Prostate gland (tissue), 2 donors: ENCODE measurements at regions not wholly inside any gene's neighbourhood (a gene's known extent, or its start where the extent isn't known, plus 50 kb on each side); places are given as distances from the start of the nearest gene placed in this dataset.

Source experiments
- DNase-seq: peaks from one replicate; pipeline ENCODE4 v3.0.0-alpha.2; 2019; ENCODE audit warnings: low spot score
- H3K27ac ChIP-seq, 2 donors: fragments of 200-600 bp; sonication (generic); 2 replicates each; pipeline ENCODE4 v1.5.1; 2017 to 2019
- H3K27me3 ChIP-seq: fragments of 200-600 bp; sonication (generic); replicated peaks from 2 replicates; pipeline ENCODE4 v1.5.1; 2019; ENCODE audit not compliant: insufficient read depth
- H3K36me3 ChIP-seq, 2 donors: fragments of 200-600 bp; sonication (generic); 1 replicate in 1 of 2; 2 replicates in 1 of 2; pipeline versions ENCODE4 v1.5.1 to v1.8.1; 2017 to 2019
- H3K4me1 ChIP-seq: fragments of 200-600 bp; sonication (generic); replicated peaks from 2 replicates; pipeline ENCODE4 v1.5.1; 2019
- H3K4me3 ChIP-seq, 2 donors: fragments of 200-600 bp; sonication (generic); 2 replicates each; pipeline ENCODE4 v1.5.1; 2017 to 2019
- H3K9me3 ChIP-seq: fragments of 200-600 bp; sonication (generic); 2 replicates; pipeline ENCODE4 v1.5.1; 2017
- CTCF ChIP-seq, 4 experiments: fragments of 200-600 bp in 2 of 4; fragments of 450-650 bp in 2 of 4; sonication (generic) in 2 of 4; IDR thresholded peaks; 1 replicate in 3 of 4; 2 replicates in 1 of 4; pipeline ENCODE4 v1.5.1; 2016 to 2019; ENCODE audit warnings: antibody characterized with exemption in 4 of 4, mild to moderate bottlenecking in 2 of 4, moderate library complexity in 2 of 4
- POLR2A ChIP-seq: fragments of 450-650 bp; IDR thresholded peaks from one replicate; pipeline ENCODE4 v1.6.1; 2016; ENCODE audit warnings: antibody characterized with exemption, mild to moderate bottlenecking
- POLR2AphosphoS5 ChIP-seq: sonication (generic); formaldehyde crosslinking; IDR thresholded peaks from one replicate; pipeline ENCODE4 v1.6.1; 2017; ENCODE audit warnings: antibody characterized with exemption
- WGBS: methylation state at CpG from one replicate; pipeline ENCODE4 v1.1.5; 2018; 5-methylcytosine and 5-hydroxymethylcytosine counted together
- intact Hi-C: fragments of 100-400 bp; cut with DNase I; formaldehyde crosslinking; loops from one replicate; pipeline ENCODE4 v1.14.2; 2022

- H3K4me3 ChIP-seq, result no peak overlapping the region
- H3K27me3 ChIP-seq, result no peaks in the 10 kb centered on the region
- no peaks in the 10 kb centered on the region for H3K36me3 ChIP-seq
- intact Hi-C loops, result no loop called here
- TF ChIP-seq CTCF (IDR thresholded peaks at IDR 0.05) (no peak), POLR2AphosphoS5 (no peak), POLR2A (no peak)
- H3K27ac ChIP-seq, result no peak overlapping the region
- no peak for DNase-seq
- whole genome bisulfite sequencing, result 48% methylated on average over 5 of the region's 5 CpGs
- H3K4me1 ChIP-seq, result no peaks in the 10 kb centered on the region
- H3K9me3 ChIP-seq, result no peaks in the 10 kb centered on the region
Observed at GRCh38 chr4:126630230-126630629, 1002.5 kb upstream of the INTU start.

DNA sequence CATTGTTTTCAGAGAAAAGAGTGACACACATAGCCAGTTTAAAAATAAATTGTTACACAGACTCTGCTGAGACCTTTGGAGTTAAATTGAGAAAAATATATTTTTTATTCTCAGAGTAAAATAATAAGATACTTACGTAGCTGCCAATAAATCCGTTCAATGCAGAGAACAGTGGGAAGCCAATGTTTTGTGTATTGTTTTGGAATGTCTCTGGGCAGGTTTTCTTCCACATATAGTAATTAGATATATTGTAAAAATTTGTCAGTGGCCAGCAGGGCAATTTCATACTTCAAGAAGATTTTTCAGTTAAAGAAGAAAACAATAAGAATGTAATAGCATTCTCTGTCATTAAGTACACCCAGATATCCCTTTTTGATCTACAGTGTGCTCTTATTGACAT, 999.5 kb upstream of the INTU start:
- intact Hi-C loops, result no loop called here
- no peaks in the 10 kb centered on the region for H3K27me3 ChIP-seq
- no peak for TF ChIP-seq POLR2A
- no peak for TF ChIP-seq CTCF (IDR thresholded peaks at IDR 0.05)
- TF ChIP-seq POLR2AphosphoS5, result no peak
- no peaks in the 10 kb centered on the region for H3K9me3 ChIP-seq
- DNase-seq, result no peak
- WGBS, result 76% methylated on average over 2 of the region's 2 CpGs
- no peaks in the 10 kb centered on the region for H3K36me3 ChIP-seq
- no peaks in the 10 kb centered on the region for H3K4me1 ChIP-seq
- no peak overlapping the region for H3K4me3 ChIP-seq
- H3K27ac ChIP-seq, result no peak overlapping the region

- intact Hi-C loops, result no loop called here
- 96% methylated on average over 3 of the region's 3 CpGs for WGBS
- TF ChIP-seq POLR2A (no peak), POLR2AphosphoS5 (no peak), CTCF (IDR thresholded peaks at IDR 0.05) (no peak)
Observed at GRCh38 chr4:126637706-126638105, 995.1 kb upstream of the INTU start.

GRCh38 chr4:126647320-126647719, 985.4 kb upstream of the INTU start:
- intact Hi-C loops, result no loop called here

More at GRCh38 chr4:126637706-126638105, 995.1 kb upstream of the INTU start:
- Histone ChIP-seq H3K4me3 (no peak overlapping the region), H3K4me1 (no peaks in the 10 kb centered on the region), H3K36me3 (no peaks in the 10 kb centered on the region), H3K27me3 (no peaks in the 10 kb centered on the region), H3K27ac (no peak overlapping the region), H3K9me3 (no peaks in the 10 kb centered on the region)
- no peak for DNase-seq

More at GRCh38 chr4:126647320-126647719, 985.4 kb upstream of the INTU start:
- Histone ChIP-seq H3K4me3 (no peak overlapping the region), H3K27me3 (no peaks in the 10 kb centered on the region), H3K9me3 (no peaks in the 10 kb centered on the region), H3K4me1 (no peaks in the 10 kb centered on the region), H3K36me3 (no peaks in the 10 kb centered on the region), H3K27ac (no peak overlapping the region)
- TF ChIP-seq POLR2A (no peak), CTCF (IDR thresholded peaks at IDR 0.05) (no peak), POLR2AphosphoS5 (no peak)
- 84% methylated on average over 3 of the region's 3 CpGs for WGBS
- DNase-seq, result no peak
